ENCODE measurements at regions not wholly inside any gene's neighbourhood (a gene's known extent, or its start where the extent isn't known, plus 50 kb on each side); places are given as distances from the start of the nearest gene placed in this dataset.

DNA sequence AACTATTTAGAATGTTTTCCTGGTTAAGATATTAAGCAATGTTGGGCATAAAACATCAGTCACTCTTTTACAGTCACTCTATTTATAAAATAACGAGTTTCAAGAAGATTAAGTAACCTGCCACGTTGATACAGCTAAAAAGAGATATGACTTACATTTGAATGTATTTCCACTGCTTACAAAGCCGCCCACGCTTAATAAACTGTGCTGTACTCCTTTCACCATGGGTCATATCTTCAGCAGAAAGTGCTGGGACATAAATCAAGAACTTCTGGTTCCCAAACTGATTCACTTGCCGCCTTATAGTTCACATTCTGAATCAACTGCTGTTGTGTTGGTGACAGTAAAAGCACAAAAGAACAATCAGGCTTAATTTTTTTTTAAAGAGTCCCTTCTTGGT lies 666.7 kb downstream of the NCAM2 start (continued):
- TF ChIP-seq, protein P1, sequence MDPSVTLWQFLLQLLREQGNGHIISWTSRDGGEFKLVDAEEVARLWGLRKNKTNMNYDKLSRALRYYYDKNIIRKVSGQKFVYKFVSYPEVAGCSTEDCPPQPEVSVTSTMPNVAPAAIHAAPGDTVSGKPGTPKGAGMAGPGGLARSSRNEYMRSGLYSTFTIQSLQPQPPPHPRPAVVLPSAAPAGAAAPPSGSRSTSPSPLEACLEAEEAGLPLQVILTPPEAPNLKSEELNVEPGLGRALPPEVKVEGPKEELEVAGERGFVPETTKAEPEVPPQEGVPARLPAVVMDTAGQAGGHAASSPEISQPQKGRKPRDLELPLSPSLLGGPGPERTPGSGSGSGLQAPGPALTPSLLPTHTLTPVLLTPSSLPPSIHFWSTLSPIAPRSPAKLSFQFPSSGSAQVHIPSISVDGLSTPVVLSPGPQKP (IDR thresholded peaks at IDR 0.05; ENCODE audit: low read depth, low read length) = no peak

DNA sequence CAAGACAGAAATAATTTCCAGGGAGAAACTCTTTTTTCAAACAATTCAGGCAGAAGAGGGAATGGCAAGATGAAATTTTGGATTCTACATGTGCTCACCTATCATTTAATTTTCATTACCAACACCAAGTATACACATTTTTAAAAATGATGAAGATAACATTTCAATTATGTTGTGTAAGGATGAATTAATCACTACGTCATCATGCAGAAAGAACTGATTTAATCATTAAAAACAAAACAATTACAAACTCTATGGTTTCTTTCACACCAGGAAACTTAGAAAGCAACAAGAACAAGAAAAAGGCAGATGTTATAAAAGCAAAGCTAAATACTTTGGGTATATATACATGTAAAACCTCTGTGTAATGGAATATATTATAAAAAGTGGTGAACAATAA lies 668.5 kb downstream of the NCAM2 start:
- FAIRE-seq (no peak), ATAC-seq (no peak), DNase-seq (ENCODE audit: low read depth in 1 of 2, low spot score in 1 of 2) (no peak)
- no peaks in the 10 kb centered on the region for H3K9me3 ChIP-seq
- POLR2A ChIA-PET = no interaction called here
- no peak overlapping the region for H3K27ac ChIP-seq
- CTCF ChIA-PET = no interaction called here
- WGBS (ENCODE audit: missing lambda C conversion rate) = 0% methylated on average over 1 of the region's 1 CpG
- no peak for TF ChIP-seq JUNB (IDR thresholded peaks at IDR 0.05)
- TF ChIP-seq, protein P2, sequence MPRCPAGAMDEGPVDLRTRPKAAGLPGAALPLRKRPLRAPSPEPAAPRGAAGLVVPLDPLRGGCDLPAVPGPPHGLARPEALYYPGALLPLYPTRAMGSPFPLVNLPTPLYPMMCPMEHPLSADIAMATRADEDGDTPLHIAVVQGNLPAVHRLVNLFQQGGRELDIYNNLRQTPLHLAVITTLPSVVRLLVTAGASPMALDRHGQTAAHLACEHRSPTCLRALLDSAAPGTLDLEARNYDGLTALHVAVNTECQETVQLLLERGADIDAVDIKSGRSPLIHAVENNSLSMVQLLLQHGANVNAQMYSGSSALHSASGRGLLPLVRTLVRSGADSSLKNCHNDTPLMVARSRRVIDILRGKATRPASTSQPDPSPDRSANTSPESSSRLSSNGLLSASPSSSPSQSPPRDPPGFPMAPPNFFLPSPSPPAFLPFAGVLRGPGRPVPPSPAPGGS (IDR thresholded peaks at IDR 0.05) = no peak
- TF ChIP-seq, protein P3, sequence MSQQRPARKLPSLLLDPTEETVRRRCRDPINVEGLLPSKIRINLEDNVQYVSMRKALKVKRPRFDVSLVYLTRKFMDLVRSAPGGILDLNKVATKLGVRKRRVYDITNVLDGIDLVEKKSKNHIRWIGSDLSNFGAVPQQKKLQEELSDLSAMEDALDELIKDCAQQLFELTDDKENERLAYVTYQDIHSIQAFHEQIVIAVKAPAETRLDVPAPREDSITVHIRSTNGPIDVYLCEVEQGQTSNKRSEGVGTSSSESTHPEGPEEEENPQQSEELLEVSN (IDR thresholded peaks at IDR 0.05; ENCODE audit: borderline replicate concordance, low read depth) = no peak
- H3K4me1 ChIP-seq = no peaks in the 10 kb centered on the region
- no peak overlapping the region for H3K4me2 ChIP-seq
- no peak overlapping the region for H3K4me3 ChIP-seq

DNA sequence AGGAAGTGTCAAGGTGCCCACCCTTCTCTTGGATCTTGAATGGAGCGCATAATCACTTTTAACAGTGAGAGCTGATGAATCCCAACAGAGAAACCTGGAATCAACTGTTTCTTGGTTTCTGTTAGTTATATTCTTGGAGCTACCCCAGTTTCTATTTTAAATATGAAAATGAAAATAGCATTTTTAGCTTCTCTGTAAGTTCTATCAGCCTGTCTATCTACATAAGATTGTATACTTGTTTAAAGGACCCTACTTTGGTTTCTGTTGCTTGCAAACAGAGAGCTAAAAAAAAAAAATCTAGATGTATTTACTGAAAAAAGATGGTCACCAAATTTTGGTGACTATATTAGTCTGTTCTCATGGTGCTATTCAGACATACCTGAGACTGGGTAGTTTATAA lies 670.0 kb downstream of the NCAM2 start:
- CTCF ChIA-PET = no interaction called here
- Histone ChIP-seq H3K9me3 (no peaks in the 10 kb centered on the region), H3K27ac (no peak overlapping the region), H3K4me1 (no peaks in the 10 kb centered on the region), H3K4me2 (no peak overlapping the region), H3K4me3 (no peak overlapping the region)
- 10% methylated on average over 1 of the region's 1 CpG for WGBS (ENCODE audit: missing lambda C conversion rate)
- ATAC-seq (no peak), DNase-seq (ENCODE audit: low read depth in 1 of 2, low spot score in 1 of 2) (no peak), FAIRE-seq (no peak)
- POLR2A ChIA-PET = no interaction called here
- TF ChIP-seq CHD4 (IDR thresholded peaks at IDR 0.05; ENCODE audit: borderline replicate concordance) = no peak

DNA sequence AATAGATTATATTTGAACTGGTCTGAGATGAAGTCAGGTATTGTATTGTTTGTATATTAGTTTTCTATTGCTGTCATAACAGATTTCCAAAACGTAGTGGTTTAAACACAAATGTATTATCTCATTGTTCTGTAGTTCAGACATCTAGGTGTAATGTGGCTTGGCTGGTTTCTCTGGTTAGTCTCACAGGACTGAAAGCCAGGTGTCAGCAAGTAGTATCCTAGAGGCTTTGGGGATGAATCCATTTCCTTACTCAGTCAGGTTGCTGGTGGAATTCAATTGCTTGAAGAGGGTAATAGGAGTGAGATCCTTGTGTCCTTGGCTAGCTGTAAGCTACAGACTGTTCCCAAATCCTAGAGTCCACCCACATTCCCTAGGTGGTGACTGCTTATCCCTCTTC lies 675.8 kb downstream of the NCAM2 start:
- no peak overlapping the region for H3K4me3 ChIP-seq
- FAIRE-seq = no peak

DNA sequence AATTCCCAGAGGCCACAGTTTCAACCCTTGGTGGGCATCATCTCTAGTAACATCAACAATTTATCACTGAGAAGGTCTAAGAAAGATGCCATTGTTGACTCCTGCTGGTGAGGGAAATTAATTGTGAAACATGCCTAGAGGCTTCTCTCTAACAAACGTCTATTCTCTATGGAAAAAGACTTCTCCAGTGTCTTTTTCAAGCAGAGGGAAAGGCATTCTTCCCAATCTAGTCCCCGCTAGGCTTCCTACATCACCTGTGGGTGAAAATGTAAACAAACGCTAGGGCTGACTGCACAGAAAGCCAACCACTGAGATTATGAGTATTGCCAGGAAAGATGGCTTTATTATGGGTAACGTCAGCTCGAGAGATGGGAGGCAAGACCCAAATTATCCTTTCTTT lies 677.4 kb downstream of the NCAM2 start:
- H3K4me3 ChIP-seq = no peak overlapping the region
- no peak overlapping the region for H3K27ac ChIP-seq
- no peaks in the 10 kb centered on the region for H3K9me3 ChIP-seq
- H3K4me1 ChIP-seq = no peaks in the 10 kb centered on the region
- TF ChIP-seq FOSL2 (IDR thresholded peaks at IDR 0.05) = no peak
- TF ChIP-seq FOSL2 (CRISPR knock-in tag; IDR thresholded peaks at IDR 0.05) = no peak
- no peak for TF ChIP-seq ESRRA (IDR thresholded peaks at IDR 0.05; ENCODE audit: borderline replicate concordance, low read length)
- no peak for TF ChIP-seq MYC (IDR thresholded peaks at IDR 0.05; ENCODE audit: borderline replicate concordance, low read length)
- no peak for TF ChIP-seq ZNF302 (CRISPR knock-in tag; IDR thresholded peaks at IDR 0.05)
- TF ChIP-seq KDM1A (IDR thresholded peaks at IDR 0.05; ENCODE audit: low read depth) = no peak
- no peak for TF ChIP-seq CBX2 (IDR thresholded peaks at IDR 0.05; ENCODE audit: borderline replicate concordance, low read depth)
- no peak for TF ChIP-seq SREBF2 (IDR thresholded peaks at IDR 0.05)
- TF ChIP-seq, protein P4, sequence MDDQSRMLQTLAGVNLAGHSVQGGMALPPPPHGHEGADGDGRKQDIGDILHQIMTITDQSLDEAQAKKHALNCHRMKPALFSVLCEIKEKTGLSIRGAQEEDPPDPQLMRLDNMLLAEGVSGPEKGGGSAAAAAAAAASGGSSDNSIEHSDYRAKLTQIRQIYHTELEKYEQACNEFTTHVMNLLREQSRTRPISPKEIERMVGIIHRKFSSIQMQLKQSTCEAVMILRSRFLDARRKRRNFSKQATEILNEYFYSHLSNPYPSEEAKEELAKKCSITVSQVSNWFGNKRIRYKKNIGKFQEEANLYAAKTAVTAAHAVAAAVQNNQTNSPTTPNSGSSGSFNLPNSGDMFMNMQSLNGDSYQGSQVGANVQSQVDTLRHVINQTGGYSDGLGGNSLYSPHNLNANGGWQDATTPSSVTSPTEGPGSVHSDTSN (IDR thresholded peaks at IDR 0.05) = no peak
- no peak for TF ChIP-seq NPAS2 (CRISPR knock-in tag; IDR thresholded peaks at IDR 0.05; ENCODE audit: borderline replicate concordance)
- no peak for TF ChIP-seq BHLHE40 (IDR thresholded peaks at IDR 0.05; ENCODE audit: low read depth, low read length)
- TF ChIP-seq EHMT2 (IDR thresholded peaks at IDR 0.05; ENCODE audit: low read depth) = no peak
- TF ChIP-seq TFCP2L1 (CRISPR knock-in tag; IDR thresholded peaks at IDR 0.05) = no peak
- TF ChIP-seq POLR2A (IDR thresholded peaks at IDR 0.05; ENCODE audit: low read length) = no peak
- TF ChIP-seq RARB (CRISPR knock-in tag; IDR thresholded peaks at IDR 0.05) = no peak
- TF ChIP-seq FOSB (CRISPR knock-in tag; IDR thresholded peaks at IDR 0.05) = no peak
- TF ChIP-seq, protein P2 (IDR thresholded peaks at IDR 0.05) = no peak
- FAIRE-seq = no peak
- H3K4me2 ChIP-seq = no peak overlapping the region
- no peak for DNase-seq (ENCODE audit: low read depth in 1 of 2, low spot score in 1 of 2)
- ATAC-seq = no peak
- ChIA-PET POLR2A (no interaction called here), CTCF (no interaction called here)
- WGBS (ENCODE audit: missing lambda C conversion rate) = 9% methylated on average over 5 of the region's 5 CpGs

More for the DNA sequence above, 675.8 kb downstream of the NCAM2 start:
- TF ChIP-seq MAFK (IDR thresholded peaks at IDR 0.05; ENCODE audit: partially characterized antibody) (no peak), FOXS1 (CRISPR knock-in tag; IDR thresholded peaks at IDR 0.05) (no peak), EHMT2 (IDR thresholded peaks at IDR 0.05; ENCODE audit: low read depth) (no peak), KDM1A (IDR thresholded peaks at IDR 0.05; ENCODE audit: low read depth) (no peak), RFX5 (IDR thresholded peaks at IDR 0.05) (no peak)
- TF ChIP-seq, protein P5, sequence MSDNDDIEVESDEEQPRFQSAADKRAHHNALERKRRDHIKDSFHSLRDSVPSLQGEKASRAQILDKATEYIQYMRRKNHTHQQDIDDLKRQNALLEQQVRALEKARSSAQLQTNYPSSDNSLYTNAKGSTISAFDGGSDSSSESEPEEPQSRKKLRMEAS (IDR thresholded peaks at IDR 0.05) = no peak
- TF ChIP-seq, protein P3 (IDR thresholded peaks at IDR 0.05; ENCODE audit: borderline replicate concordance, low read depth) = no peak
- Histone ChIP-seq H3K9me3 (no peaks in the 10 kb centered on the region), H3K4me1 (no peaks in the 10 kb centered on the region), H3K4me2 (no peak overlapping the region), H3K27ac (no peak overlapping the region)
- ChIA-PET CTCF (no interaction called here), POLR2A (no interaction called here)
- DNase-seq (ENCODE audit: low read depth in 1 of 2, low spot score in 1 of 2) = no peak
- WGBS (ENCODE audit: missing lambda C conversion rate) = 4% methylated on average over 1 of the region's 1 CpG
- ATAC-seq = no peak
